OCI-LY1 (cell line): ENCODE measurements at regions not wholly inside any gene's neighbourhood (a gene's known extent, or its start where the extent isn't known, plus 50 kb on each side); places are given as distances from the start of the nearest gene placed in this dataset.

Experiments
- CTCF ChIP-seq: fragments of 200-600 bp; sonication (generic), shearing (Covaris generic); IDR thresholded peaks from 2 replicates; pipeline ENCODE4 v1.5.1; 2017; ENCODE audit warnings: mild to moderate bottlenecking, antibody characterized with exemption, low read length, moderate library complexity, mixed read lengths
- EZH2 ChIP-seq: fragments of 200-600 bp; sonication (generic), shearing (Covaris generic); IDR thresholded peaks from 2 replicates; pipeline ENCODE4 v1.8.0; 2017; ENCODE audit warnings: borderline replicate concordance, mixed run types, mild to moderate bottlenecking, antibody characterized with exemption, low read length, moderate library complexity, mixed read lengths

GRCh38 chr11:33610903-33611302 lies 89.7 kb downstream of the C11orf91 start:
- no peak for TF ChIP-seq CTCF
- TF ChIP-seq EZH2, result no peak
